Stimulated activated naive CD4-positive, alpha-beta T cell (primary cell): ENCODE measurements at regions not wholly inside any gene's neighbourhood (a gene's known extent, or its start where the extent isn't known, plus 50 kb on each side); places are given as distances from the start of the nearest gene placed in this dataset.
"Not testable (repeated sequence)": the region's sequence is repeated elsewhere in the genome, so short reads cannot be mapped to it uniquely, and the experiment has no call there.

ENCODE experiments used
- DNase-seq, 6 experiments: peaks; one replicate each; lab custom pipeline; 2025; lab: John Stamatoyannopoulos, UW

- DNase-seq, result not testable (repeated sequence)
Measured at GRCh38 chr7:90070238-90070637, 84.0 kb upstream of the STEAP1 start.

GRCh38 chr7:90078921-90079320, 75.3 kb upstream of the STEAP1 start:
- no peak for DNase-seq

- DNase-seq, result no peak
Measured at GRCh38 chr7:90081621-90082020, 72.6 kb upstream of the STEAP1 start.

- DNase-seq, result no peak
Measured at GRCh38 chr7:90092506-90092905, 61.8 kb upstream of the STEAP1 start.

GRCh38 chr7:90094030-90094429, 60.2 kb upstream of the STEAP1 start:
- DNase-seq, result no peak
